Cerebellar nuclear complex (tissue), 1 donor: ENCODE measurements at regions not wholly inside any gene's neighbourhood (a gene's known extent, or its start where the extent isn't known, plus 50 kb on each side); places are given as distances from the start of the nearest gene placed in this dataset.

Experiments used
- DNase-seq, 2 experiments: peaks; one replicate each; lab custom pipeline; 2025; lab: John Stamatoyannopoulos, UW

DNA sequence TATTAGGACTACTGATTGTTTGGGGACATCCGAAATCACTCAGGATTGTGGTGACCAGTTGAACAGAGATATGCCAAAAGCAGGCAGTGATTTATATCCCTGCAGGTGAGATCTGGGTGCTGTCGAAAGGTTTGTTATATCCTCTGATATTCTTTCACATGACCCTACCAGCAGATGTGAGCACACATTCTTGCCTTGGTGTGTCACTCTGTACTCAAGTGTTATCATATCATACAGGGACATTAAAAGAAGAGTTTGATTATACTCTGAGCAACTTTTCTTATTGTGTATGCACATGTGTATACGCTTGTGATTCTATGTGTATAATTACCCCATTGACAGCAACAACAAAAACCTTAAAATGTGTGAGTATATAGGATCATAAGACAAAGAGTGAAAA lies 381.2 kb upstream of the IGFBP7 start:
- no peak for DNase-seq

DNA sequence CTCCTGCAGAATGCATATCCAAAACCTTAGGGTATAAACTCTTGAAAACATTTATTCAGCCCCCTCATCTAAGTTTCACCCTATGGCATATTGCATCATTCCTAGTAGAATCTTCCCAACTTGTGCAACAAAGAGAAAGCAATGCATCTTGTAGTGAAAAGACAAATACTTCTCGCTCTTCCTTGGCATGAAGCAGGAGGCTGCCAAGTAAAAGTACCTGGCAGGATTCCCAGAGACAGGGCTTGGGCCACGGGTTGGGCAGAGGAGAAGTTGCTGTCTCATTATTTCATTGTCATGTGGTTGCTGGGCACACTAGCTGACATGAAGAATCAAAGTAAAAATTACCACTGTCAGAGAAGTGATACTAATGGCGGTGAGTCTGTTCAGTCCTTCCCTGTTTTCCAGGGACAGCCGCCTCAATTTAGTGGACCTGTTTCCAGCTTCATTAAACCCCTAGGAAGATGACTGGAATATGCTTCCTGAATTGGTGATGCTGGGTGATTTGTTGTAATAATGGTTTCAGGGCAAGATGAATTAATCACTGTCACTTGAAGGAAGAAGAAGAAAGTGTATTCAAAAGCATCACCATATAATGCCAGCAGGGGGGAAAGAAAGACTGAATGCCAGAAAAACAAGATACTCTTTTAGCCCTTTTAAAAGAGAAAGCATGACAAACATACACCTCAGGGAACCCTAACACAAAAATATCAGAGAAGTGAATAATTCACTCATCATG lies 380.5 kb upstream of the IGFBP7 start:
- DNase-seq = no peak

DNA sequence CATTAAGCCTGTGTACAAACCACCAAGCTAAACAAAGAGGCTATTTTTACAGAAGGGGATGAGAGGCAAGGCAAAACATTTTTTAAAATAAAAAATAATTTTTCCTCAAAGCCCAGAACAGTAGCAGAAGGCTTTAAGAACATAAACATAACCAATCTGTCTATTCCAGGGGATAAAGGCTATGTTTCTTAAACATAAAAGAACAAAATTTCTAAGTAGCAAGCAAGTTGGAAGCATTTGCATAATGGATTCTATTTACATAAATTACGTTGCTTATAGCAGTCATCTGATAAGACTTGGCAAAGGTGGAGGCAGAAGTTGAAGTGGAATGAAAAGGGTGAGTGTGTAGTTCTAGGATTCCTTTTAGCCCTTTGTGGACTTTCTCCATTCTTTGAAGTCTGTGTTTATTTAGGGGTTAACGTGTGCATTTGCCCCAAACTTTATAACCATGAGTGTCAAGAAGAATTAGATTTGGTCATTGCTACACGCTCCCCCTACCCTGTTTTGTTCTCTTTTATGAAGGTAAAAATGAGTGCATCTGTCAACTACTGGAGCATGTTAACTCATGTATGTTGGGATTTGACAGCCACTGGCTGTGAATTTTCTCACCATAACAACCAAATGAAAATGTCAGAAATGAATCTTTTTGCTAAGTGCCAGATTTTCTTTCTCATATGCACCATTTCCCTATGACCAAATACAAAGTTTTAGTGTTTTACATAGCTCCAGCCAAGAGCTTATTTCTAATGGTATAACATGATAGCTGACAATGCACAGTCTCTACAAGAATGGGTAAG lies 378.4 kb upstream of the IGFBP7 start:
- no peak for DNase-seq

DNA sequence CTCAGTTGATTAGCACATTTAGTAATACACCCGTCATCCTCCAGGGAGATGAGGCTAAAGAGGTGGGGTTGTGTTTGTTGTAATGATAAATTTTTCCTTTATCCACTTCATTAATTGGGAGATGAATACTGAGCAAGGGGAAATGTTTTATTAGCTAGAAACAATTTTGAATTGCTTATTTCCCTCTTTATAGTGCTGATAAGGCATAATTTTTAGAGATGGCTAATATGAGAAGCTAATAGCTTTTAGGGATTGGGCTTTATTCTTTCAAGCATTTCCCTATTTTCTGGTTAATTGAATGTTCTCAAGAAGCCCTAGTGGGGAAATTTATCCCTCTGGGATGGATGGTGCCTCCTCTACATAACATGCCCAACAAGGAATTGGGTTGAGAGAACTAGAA lies 365.2 kb upstream of the IGFBP7 start:
- DNase-seq = no peak

DNA sequence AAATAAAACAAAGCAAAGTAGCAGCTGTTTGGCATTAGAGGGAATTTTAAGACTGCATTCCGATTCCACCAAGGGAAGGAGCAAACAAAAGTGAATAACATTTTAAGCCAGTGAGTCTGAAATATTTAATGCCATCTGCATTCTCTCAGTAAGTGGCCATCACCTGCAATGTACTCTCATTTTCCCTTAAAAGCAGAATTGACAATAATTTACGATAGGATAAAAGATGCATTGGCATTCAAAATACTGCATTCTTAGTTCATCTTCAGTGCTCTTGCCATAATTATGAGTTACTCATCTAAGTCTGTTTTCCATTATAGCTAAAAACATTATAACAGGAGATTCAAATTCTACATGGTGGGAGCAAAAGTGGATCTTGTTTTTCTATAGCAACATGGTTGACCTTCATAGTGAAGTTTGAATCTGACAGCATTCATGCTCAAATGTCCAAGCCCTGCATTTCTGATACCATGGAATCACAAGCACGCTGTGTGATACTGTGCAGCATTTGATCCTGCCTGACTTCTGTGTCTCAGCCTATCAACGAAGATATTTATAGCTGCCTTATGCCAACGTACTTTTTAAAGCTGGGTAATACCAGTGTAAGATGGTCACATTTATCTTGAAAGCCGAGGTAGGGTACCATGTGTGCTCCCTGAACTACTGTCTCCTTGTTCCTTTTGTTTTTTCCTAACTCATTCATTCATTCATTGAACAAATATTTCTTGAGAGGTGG lies 355.3 kb upstream of the IGFBP7 start:
- DNase-seq = no peak

DNA sequence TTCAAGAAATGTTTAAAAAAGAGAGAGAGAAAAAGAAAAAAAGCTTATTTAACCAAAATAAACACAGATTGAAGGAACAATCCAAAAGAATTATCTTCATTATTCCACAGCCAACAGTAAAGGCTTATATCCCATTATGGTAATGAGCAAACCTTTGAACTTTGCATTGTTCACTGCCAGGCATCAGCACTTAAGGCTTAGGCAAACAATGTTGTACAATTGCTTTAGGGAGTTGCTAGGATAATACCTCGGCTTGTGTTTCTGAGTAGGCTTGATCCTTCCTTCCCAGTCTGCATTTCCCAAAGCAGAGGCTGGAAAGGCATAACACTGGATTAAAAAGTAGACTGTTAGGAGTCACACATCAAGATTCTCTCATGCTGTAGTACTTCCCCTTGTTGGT lies 352.7 kb upstream of the IGFBP7 start:
- no peak for DNase-seq

DNA sequence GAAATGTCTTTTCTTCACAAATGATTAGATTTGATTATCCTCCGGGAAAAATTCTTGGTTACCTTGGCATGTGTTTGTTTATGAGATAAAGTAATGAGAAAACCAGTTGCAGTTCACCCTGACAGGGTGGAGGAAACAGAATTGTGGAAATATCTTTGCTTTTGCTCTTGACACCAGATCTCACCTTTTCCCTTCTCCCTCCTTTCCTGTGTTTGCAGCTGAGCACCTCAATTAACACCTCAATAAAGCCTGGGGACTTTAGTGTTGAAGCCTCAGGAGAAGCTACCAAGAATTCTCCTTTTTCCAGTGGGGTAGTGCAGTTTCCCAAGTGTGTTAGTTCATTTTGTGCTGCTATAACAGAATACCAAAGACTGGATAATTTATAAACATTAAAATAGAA lies 350.8 kb upstream of the IGFBP7 start:
- DNase-seq = no peak

DNA sequence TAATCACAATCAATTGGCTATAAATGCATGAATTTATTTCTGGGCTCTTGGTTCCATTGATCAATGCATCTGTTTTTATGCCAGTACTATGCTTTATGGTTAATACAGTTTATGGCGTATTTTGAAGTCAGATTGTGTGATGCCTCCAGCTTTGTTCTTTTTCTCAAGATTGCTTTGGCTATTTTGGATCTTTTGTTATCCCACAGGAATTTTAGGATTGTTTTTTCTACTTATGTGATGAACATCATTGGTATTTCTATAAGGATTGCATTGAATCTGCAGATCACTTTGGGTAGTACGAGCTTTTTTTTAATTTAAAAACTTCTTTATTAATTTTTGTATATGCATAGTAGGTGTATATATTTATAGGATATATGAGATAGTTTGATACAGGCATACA lies 338.7 kb upstream of the IGFBP7 start:
- DNase-seq = no peak

DNA sequence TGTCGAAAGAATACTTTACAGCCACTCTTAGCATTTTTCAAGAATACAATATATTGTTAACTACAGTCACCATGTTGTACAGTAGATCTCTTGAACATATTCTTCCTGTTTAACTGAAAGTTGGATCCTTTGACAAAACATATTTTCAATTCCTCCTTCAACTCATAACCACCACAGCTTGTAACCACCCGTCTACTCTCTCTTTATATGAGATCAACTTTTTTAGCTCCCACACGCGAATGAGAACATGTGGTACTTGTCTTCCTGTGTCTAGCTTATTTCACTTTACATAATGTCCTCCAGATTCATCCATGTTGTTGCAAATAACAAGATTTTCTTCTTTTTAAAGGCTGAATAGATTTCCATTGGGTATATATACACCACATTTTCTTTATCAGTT lies 338.3 kb upstream of the IGFBP7 start:
- no peak for DNase-seq

DNA sequence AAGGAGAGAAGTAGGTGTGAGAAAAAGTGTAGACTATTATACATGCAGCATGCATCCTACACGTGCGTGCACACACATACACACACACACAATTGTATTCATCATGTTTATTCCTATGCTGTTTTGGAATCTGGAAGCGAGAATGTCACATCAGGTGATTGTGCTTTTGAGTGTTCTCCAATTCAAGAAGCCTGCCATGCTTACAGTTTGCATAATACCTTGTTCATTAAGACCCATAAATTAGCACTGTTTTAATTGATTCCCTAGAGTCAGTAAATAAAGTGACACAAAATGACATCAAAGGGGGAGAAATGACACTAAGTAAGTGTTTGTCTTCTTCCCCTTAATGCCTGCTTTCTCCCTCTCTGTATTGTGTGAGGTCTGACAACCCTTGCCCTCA lies 336.1 kb upstream of the IGFBP7 start:
- DNase-seq = no peak

DNA sequence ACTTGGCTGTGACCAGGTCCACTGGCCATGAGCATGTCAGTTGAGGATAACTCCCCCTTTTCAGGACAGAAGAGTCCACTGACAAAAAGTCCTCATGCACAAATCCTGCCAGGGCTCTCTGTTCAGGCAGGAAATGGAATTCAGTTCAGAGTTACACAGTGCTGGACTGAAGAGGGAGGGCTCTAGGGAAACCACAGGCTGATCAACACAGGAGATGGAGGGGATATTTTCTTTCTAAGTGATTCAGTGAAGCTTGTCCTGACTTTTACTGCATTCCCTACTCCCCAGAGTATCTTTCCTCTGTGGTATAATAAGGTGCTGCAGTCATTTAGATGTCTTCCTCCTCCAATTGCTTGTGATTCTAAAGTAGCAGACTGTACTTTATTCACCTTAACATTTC lies 335.5 kb upstream of the IGFBP7 start:
- DNase-seq = no peak

DNA sequence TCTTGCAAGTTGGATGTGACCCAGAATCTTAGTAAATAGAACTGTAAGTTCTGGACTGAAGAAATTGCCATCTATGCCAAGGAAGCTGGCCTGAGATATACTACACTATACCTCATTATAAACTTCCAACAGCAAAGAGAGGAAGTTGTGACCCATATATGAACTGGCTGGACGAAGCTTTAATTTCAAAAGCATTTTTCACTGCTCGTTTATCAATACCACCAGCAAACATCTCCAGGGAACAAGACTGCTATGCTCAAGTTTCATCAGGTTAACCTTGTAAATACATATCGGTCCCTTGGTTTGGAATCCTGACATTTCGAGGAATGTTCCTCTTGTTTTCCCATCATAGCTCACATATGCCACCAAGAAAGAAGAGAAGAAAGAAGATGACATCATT lies 334.5 kb upstream of the IGFBP7 start:
- DNase-seq = no peak

DNA sequence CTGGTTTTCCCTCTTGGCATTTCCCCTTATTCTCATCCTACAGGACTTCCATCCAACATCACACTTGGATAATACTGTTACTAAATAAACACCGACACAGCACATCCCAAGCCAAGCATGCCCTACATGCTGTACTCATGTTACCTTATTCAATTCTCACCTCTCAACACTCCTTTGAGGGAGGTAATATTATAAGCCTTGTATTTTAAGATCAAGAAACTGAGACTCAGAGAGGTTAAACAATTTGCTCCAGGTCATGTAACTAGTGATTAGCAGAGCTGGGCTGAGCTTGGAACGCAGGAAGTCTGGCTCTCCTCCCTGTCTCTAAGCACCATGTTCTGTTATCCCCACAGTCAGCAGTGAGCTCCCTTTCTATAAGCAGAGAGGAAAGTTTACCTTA lies 333.6 kb upstream of the IGFBP7 start:
- DNase-seq = no peak

DNA sequence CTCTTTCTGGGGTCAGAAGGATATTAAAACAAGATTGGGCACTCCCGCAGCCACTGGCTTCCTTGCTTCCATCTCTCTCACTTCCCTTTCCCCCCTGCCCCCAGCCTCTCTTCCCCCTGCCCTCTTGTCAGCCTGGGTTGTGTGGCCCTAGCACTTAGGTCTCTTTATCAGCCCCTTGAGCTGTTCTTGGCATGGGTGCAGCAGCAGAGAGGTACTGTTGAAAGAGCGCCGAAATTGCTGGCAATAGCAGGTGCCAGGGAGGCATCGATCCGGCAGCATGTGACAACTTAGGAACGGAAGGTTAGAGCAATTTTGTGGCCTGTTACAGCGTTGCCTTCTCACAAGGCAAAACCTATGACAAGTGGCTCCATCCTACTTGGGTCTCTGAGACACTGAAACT lies 333.1 kb upstream of the IGFBP7 start:
- DNase-seq = no peak

DNA sequence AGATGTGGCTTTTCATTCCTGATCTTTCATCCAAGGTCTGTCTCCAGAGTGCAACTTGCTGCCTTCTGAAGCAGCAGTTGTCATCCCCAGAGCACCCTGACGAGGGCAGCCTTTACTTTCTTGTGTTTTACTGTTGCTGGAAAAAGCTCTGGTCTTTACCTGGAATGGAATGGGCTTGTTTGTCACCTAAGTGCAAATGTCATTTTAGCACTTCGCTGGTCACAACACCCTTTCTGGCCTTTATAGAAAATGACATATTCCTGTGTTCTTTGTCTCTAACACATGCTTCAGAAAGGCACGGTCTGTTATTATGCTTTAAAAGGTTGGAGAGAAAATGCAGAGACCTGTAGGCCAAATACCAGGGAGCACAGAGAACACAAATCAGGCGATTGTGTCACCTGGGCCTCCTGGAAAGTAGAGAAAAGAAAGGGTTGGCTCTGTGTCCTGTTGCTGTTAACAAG lies 332.7 kb upstream of the IGFBP7 start:
- no peak for DNase-seq

DNA sequence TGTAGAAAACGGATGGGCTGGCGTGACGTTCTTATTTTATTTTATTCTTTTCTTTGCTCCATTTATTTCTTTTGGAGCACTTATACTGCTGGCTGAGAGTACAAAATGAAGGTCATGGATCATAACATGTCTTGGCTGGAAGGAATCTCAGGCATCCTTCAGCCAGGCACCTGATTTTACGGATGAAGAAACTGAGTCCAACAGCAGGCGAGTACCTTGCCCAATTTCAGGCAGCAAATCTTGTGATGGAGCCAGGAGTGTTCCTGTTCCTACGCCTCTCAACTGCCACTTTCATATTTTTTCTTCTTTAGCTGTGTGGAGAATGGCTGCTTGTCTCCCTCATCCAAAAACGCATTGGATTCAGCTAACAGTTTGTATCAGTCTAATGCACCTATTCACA lies 332.1 kb upstream of the IGFBP7 start:
- DNase-seq = no peak

DNA sequence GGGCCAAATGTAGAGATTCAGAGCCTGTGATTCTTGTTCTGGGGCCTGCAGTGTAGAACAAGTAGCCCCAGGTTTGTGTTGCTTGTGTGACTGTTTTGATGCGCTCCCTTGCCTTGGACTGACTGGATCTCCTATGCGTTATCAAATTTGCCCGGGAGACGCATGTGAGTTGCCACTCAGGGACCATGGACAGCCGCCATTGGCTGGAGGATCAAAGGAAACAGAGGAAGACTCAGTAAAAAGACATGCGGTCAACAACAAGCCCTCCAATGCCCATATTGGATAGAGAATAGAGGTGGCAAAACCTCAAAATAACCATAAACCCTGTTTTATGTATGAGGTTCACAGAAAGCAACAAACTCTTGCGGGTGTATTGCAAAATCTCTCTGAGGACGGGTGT lies 327.5 kb upstream of the IGFBP7 start:
- DNase-seq = no peak

DNA sequence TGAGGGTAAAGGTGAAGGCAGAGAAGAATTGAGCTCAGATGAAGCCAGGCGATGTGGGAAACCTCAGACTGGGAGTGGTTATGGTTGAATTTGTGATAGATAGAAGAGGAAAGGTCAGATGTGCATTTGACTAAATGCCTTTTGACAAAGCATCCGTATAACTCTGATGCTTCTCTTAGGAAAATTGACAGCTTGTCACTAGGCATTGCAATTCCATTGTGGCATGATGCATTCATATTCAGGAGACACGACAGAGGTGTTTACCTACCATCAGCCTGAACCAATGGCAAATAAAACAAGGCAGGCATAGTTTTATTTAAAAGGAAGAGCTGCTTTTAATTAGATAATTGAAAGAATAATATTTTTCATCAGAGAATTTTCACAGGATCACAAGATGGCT lies 325.1 kb upstream of the IGFBP7 start:
- DNase-seq = no peak

DNA sequence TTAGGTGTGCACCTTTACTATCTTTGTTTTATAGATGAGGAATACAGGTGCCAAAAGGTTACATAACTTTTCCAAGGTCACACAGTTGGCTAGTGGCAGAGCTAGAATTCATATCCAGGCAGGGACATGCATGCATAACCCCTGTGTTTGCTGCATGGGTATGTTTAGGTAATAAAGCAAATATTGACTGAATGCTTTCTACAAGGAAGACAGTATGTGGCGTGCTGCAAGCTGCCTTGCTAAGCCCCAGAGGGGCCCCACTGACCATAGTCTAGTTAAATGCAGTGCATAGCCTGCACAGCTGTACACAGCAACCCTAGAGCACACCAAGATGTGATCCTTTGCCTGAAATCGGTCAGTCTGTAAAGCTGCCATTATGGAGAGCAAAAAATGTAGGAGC lies 320.5 kb upstream of the IGFBP7 start:
- DNase-seq = no peak

DNA sequence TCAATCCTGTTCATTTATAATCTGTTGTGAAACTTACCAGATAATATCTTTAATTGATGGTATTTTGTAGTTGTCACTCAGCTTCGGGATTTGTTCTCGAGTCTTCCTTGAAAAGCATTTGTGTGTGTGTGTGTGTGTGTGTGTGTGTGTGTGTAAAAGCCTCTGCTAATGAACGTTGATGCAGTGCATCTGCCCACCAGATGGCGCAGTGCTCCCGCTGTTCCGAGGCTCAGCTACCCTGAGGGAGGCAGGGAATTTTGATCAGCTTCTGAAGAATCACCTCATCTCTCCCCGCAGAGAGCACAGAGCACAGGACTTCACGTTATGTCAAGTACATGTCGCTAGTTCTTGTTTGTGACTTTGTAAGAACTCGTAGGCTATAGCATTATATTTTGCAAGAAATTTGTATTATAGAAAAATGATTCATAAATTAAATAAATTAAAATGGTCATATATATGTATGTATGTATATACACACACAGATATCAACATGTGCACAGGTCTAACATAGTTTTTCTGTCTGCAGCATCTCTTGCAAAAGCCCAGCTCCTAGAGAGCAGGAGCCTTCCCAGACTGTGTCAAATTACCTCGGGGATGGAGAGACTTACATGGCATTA lies 316.7 kb upstream of the IGFBP7 start:
- DNase-seq = no peak

DNA sequence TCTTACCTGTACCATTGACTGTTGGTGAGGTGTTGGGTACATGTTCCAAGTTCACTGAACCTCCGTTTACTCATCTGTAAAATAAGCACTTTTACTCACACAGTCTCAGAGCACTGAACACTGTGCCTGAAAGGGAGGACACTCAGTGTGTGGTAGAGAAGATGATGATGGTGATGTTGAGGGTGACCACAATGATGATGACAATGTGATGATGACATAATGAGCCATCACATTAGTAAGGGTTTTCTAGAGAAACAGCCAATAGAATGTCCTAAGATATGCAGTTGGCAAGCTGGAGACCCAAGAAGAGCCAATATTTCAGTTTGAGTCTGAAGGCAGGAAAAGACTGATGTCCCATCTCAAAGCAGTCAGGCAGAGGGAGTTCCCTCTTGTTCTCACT lies 315.4 kb upstream of the IGFBP7 start:
- DNase-seq = no peak

DNA sequence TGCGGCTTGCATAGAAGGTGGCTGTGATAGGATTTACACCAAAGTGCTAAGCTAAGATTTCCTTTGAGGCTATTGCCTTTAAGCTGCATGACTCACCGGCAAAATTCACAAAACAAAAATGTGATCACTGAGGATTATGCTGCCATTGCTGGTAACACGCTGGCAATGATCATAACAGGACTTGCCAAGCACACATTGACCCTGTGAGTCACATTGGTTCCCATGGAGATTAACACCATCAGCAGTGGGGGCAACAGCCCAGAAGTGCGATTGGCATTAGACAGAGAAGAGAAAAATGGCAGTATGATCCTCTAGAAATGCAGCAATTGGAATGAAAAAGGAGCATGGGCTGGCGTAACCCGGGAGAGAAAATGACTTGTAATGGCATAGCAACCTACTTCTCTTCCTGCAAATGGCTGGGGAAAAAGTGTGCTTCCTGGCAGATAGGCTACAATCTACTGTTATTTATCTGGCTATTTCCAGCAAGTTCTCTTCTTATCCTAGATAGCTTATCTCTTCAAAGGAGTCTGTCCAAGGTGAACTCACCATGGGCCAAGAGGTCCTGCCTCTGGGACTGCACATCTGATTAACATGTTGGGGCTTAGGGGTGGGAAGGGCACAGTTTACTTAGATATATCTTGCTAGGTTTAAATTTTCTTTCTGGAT lies 314.2 kb upstream of the IGFBP7 start:
- no peak for DNase-seq
